ENCODE measurements at regions not wholly inside any gene's neighbourhood (a gene's known extent, or its start where the extent isn't known, plus 50 kb on each side); places are given as distances from the start of the nearest gene placed in this dataset.

- TF ChIP-seq CTCF (conservative IDR thresholded peaks at IDR 0.05 in 1 of 2, IDR thresholded peaks at IDR 0.05 in 1 of 2; ENCODE audit: low read depth in 1 of 2, low read length in 2 of 2): no peak
- no peak for TF ChIP-seq EZH2 (IDR thresholded peaks at IDR 0.05; ENCODE audit: low read length, missing control alignments)
These were observed 131.5 kb downstream of the TMEM17 start for GRCh38 chr2:62374301-62375112.

Measured in fibroblast of lung (primary cell).